Brain microvascular endothelial cell (primary cell): ENCODE measurements at regions not wholly inside any gene's neighbourhood (a gene's known extent, or its start where the extent isn't known, plus 50 kb on each side); places are given as distances from the start of the nearest gene placed in this dataset.

ENCODE experiments used
- DNase-seq: peaks from one replicate; pipeline ENCODE4 v3.0.0-alpha.2; 2020
- H3K27ac ChIP-seq: fragments of 250-450 bp; sonication (Bioruptor Pico); 2 replicates; pipeline ENCODE4 v1.5.1; 2020; ENCODE audit warnings: mild to moderate bottlenecking, moderate library complexity
- H3K27me3 ChIP-seq: fragments of 250-450 bp; sonication (Bioruptor Pico); replicated peaks from 2 replicates; pipeline ENCODE4 v1.5.1; 2020; ENCODE audit warnings: mild to moderate bottlenecking
- H3K36me3 ChIP-seq: fragments of 250-450 bp; sonication (Bioruptor Pico); replicated peaks from 2 replicates; pipeline ENCODE4 v1.5.1; 2020; ENCODE audit warnings: mild to moderate bottlenecking
- H3K4me3 ChIP-seq: 2 replicates; pipeline ENCODE4 v1.5.1; 2011; ENCODE audit warnings: low read depth, mild to moderate bottlenecking, control low read depth, low read length, moderate library complexity
- CTCF ChIP-seq: IDR thresholded peaks from 2 replicates; pipeline ENCODE4 v1.5.1; 2011; ENCODE audit warnings: low read depth, mild to moderate bottlenecking, moderate library complexity, low read length, control low read depth, inconsistent platforms; ENCODE audit errors: missing control alignments
- in situ Hi-C: cut with HindIII; loops from 2 replicates; pipeline ENCODE4 v1.10.0; 2017; ENCODE audit warnings: low sequenced_read_pairs, low pct_ligation_motif_present

- no peak for DNase-seq
- no peak overlapping the region for H3K4me3 ChIP-seq
- in situ Hi-C loops: no loop called here
- H3K36me3 ChIP-seq: no peaks in the 10 kb centered on the region
- no peak for TF ChIP-seq CTCF
- no peak overlapping the region for H3K27ac ChIP-seq
- no peaks in the 10 kb centered on the region for H3K27me3 ChIP-seq
Measured at GRCh38 chr3:22886439-22887068, 316.6 kb upstream of the UBE2E2 start.

- in situ Hi-C loops: no loop called here
- Histone ChIP-seq H3K27me3 (no peaks in the 10 kb centered on the region), H3K36me3 (no peaks in the 10 kb centered on the region), H3K27ac (no peak overlapping the region), H3K4me3 (no peak overlapping the region)
- TF ChIP-seq CTCF: peak; percentile 76
- DNase-seq: peak; percentile 45
Measured at GRCh38 chr3:22887664-22888291, 315.3 kb upstream of the UBE2E2 start.

DNA sequence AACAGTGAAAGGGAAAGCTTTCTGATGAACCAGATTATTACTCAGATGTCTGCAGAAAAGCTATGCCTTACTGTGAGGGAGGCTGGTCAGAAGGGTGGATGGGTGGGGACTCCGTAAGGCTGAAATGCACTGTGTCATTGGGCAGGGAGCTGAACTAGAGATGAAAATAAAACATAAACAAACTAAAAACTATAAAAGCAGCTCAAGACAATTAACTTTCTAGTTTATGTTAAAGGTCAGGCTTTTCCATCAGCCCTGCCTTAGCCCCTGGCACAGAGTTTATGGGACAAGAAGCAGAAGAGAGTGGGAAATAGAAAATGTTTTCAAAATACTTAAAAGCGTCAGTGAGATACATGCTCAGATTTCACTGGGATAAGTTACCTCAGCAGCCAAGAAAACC lies 310.0 kb upstream of the UBE2E2 start:
- H3K36me3 ChIP-seq: no peaks in the 10 kb centered on the region
- H3K27me3 ChIP-seq: no peaks in the 10 kb centered on the region
- TF ChIP-seq CTCF: no peak
- H3K4me3 ChIP-seq: no peak overlapping the region
- no peak for DNase-seq
- in situ Hi-C loops: no loop called here
- no peak overlapping the region for H3K27ac ChIP-seq

GRCh38 chr3:22893644-22894325 lies 309.3 kb upstream of the UBE2E2 start:
- no peak overlapping the region for H3K4me3 ChIP-seq
- in situ Hi-C loops: no loop called here
- DNase-seq: no peak
- no peaks in the 10 kb centered on the region for H3K27me3 ChIP-seq
- TF ChIP-seq CTCF: no peak
- no peaks in the 10 kb centered on the region for H3K36me3 ChIP-seq
- no peak overlapping the region for H3K27ac ChIP-seq

DNA sequence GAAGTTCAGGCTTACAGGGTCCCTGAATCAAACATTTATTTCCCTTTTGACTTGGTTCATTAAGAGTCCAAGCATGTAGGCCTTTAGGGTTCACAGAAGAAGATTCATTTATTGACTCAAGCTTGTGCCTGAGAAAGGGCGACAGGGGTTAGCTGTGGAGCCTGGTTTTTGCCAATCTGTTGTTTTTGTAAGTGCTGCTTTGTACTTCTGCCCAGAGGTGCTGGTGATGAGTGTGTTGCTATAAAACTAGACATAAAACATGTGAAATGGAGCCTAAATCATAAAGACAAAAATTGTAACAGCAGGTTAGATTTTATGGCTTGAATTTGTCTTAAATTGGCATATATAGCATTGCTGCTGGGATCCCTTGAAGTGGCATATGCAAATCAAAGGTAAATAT lies 308.3 kb upstream of the UBE2E2 start:
- Histone ChIP-seq H3K27me3 (no peaks in the 10 kb centered on the region), H3K27ac (no peak overlapping the region), H3K4me3 (no peak overlapping the region), H3K36me3 (no peaks in the 10 kb centered on the region)
- no peak for DNase-seq
- in situ Hi-C loops: no loop called here
- no peak for TF ChIP-seq CTCF

DNA sequence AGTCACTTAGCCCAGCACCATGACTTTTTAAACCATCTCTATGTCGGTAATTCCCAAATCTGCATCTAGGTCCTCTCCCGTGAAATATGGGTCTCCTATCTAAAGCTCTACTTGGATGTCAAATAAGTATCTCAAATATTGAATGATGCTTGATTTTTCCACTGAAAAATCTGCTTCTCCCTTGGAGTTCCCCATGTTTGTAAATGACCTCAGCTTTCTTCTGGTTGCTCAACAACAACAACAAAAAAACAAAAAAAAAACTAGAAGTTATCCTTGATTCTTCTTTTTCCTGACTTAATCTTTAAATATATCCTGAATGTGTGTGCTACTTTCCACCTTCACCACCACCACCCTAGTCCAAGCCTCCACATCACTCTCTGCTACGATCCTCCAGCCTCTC lies 307.5 kb upstream of the UBE2E2 start:
- Histone ChIP-seq H3K36me3 (no peaks in the 10 kb centered on the region), H3K4me3 (no peak overlapping the region), H3K27ac (no peak overlapping the region), H3K27me3 (no peaks in the 10 kb centered on the region)
- no peak for DNase-seq
- TF ChIP-seq CTCF: no peak
- in situ Hi-C loops: no loop called here
